NCI-H446 (cell line): ENCODE measurements at regions not wholly inside any gene's neighbourhood (a gene's known extent, or its start where the extent isn't known, plus 50 kb on each side); places are given as distances from the start of the nearest gene placed in this dataset.
A peak's percentile ranks its signal among the peaks of the same experiment; 100 is the strongest.
"Not testable (repeated sequence)": the region's sequence is repeated elsewhere in the genome, so short reads cannot be mapped to it uniquely, and the experiment has no call there.

Experiments
- DNase-seq, 2 experiments: peaks; one replicate each; lab custom pipeline; 2025; lab: John Stamatoyannopoulos, UW

- peak; percentile 73 to 95 for DNase-seq
These were observed 59.2 kb upstream of the ADGRB3 start for GRCh38 chr6:68575765-68576439.

DNA sequence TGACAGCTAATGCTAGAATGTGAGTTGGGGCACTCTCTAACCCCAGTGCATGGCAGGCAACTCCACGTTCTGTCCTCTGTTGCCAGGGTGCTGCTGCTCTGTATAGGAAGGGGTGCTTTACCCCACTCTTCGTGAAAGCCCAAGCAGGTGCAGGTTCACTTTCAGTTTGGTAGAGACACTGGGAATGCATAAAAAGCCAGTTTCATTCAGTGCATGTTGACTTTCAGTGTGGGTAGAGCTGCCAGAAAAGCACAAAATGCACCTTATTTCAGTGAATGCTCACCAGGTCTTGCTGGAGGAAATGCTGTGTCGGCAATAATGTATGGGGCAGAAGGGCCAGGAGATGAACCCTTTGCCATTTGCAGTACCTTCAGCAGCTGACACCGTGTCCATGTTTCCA is 62.1 kb upstream of the ADGRB3 start:
- no peak for DNase-seq

DNA sequence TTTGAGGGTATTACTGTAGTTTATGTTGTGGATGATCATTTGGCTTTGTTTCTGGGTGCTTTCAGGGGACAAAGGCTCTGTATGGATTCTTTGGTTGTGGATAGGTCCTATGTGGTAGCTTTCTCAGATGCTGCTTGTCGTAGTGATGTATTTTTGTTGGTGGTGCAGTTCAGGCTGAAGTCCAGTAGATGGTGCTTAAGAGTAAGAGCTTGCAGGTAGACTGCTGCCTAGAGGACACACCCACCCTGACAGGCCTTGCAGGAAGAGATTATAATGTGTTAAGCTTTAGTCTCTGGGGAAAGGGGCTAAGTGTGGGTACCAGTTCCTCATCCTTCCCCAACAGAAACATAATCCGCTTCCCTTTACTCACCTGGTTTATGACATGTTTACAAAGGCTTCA is 62.6 kb upstream of the ADGRB3 start:
- peak in 1 of 2 experiments; percentile 8 for DNase-seq

DNA sequence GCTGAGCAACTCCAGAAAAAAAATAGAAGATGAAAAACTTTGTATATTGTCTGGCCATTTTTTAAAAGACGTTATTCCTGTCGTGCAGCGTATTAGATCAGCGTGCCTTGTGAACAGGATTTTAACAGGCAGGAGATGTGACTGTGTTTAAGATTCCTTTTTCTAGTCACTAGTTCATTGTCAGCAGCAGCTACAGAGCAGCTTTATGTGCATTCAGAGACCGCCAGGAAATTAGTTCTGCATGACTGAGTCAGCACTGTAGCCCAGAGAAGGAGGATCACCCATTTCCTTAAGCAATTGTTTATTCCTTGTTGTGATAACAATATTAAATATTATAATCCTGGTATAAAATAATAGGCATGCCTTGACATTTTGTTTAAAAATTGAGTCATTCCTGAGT is 75.4 kb upstream of the ADGRB3 start:
- DNase-seq: peak; percentile 71 to 88

DNA sequence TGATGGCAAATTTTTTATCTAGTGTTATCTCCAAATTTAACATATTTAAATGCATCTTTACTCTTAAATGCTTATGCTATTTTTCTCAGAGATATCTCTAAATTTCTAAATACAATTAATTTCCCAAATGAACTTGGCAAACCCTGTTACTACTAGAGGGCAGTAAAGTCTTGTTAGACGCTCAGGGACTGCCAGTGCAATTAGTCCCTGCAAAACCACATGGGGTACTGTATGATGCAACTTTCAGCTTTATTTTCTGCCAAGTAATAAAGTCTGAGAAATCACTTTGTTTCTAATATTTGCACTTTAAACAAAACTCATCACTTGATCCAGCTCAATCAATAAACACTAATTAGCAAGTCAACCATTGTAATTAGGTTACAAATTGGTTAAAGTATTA is 76.0 kb upstream of the ADGRB3 start:
- DNase-seq: peak; percentile 43 to 74

DNA sequence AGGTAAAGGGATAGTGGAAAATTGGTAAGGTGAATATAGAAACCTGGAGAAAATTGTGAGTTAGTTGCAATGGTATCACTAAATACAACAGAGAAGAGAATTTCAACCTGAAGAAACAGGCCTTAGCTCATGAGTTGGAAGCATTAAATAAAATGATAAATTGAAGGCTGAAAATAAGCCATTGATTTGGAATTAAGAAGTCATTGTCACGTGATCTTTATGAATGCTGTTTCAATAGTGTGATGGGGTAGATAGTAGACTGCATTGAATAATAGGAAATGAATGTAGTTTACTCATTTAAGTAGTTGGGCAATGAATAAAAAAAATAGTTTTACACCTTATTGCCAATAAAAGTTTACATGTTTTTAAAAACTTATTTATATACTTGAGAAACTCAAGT is 88.5 kb upstream of the ADGRB3 start:
- DNase-seq: no peak

DNA sequence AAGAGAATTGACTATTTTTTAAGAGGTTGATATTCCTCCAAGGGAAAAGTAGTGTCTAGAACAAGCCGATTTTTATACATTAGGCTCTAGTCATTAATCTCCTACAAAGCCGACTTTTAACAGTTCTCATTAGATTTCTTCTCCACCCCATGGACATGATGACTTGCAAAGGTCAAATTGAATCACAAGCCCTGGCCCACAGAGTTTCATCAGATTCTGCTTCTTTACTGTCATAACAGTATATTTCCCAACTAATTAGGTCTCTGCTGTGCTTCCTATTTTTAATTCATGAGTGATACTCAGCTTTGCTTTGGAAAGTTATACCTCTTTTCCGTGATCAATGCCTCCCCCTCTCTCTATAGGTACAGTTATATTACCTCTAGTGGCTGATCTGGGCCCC is 90.6 kb upstream of the ADGRB3 start:
- DNase-seq: no peak

DNA sequence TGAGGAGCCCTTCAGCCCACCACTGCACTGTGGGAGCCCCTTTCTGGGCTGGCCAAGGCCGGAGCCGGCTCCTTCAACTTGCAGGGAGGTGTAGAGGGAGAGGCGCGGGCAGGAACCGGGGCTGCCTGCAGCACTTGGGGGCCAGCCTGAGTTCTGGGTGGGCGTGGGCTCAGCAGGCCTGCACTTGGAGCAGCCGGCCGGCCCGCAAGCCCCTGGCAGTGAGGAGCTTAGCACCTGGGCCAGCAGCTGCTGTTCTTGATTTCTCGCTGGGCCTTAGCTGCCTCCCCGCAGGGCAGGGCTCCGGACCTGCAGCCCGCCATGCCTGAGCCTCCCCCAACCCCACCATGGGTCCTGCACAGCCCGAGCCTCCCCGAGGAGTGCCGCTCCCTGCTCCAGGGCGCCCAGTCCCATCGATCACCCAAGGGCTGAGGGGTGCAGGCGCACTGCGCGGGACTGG is 101.7 kb upstream of the ADGRB3 start:
- no peak for DNase-seq

- DNase-seq: no peak
These were observed 107.4 kb upstream of the ADGRB3 start for GRCh38 chr6:68527691-68528090.

GRCh38 chr6:68506911-68507310 is 128.2 kb upstream of the ADGRB3 start:
- DNase-seq: no peak

GRCh38 chr6:68502946-68503345 is 132.1 kb upstream of the ADGRB3 start:
- DNase-seq: no peak

- no peak for DNase-seq
These were observed 137.2 kb upstream of the ADGRB3 start for GRCh38 chr6:68497927-68498326.

- DNase-seq: not testable (repeated sequence)
These were observed 140.2 kb upstream of the ADGRB3 start for GRCh38 chr6:68494880-68495279.

DNA sequence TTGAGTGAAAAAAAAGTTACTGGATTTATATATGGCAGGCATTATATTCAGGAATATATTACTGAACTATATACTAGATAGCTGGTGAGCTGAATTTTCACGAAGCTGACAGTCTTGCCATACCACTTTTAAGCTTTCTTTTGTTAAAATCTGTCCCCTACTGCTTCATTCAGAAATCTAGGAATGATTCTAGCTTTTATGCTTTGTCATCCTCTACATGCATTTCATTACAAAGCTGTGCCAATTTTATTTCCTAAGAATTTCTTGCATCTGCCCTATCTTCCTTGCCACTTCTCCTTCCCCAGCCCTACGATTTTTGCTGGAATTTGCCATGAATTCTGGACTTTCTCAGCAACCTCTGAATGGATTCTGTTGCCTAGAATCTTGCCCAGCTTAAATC is 158.5 kb upstream of the ADGRB3 start:
- DNase-seq: no peak

GRCh38 chr6:68473433-68474210 is 161.5 kb upstream of the ADGRB3 start:
- DNase-seq: peak in 1 of 2 experiments; percentile 74

DNA sequence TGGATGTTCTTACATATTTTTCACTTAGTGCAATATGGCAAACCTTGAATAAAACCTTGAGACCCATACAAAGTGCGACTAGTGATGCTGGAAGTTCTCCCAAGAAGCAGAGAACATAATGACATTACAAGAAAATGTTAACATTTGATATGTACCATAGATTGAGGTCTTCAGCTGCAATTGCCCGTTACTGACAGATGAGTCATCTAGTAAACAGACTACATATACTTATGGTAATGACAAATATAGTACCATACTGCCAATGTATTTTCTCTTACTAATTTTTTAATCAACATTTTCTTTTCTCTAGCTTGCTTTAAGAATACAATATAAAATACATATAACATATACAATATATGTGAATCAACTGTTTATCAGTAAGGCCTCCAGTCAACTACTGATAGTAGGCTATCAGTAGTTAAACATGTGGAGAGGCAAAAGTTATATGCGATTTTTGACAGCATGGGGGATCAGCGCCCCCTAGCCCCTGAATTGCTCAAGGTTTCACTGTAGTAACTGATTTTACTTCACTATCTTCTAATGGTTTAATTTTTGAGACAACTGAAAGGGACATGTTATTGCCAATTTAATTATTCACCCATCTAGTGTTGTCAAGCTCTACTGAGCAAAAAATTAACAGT is 166.7 kb upstream of the ADGRB3 start:
- no peak for DNase-seq

DNA sequence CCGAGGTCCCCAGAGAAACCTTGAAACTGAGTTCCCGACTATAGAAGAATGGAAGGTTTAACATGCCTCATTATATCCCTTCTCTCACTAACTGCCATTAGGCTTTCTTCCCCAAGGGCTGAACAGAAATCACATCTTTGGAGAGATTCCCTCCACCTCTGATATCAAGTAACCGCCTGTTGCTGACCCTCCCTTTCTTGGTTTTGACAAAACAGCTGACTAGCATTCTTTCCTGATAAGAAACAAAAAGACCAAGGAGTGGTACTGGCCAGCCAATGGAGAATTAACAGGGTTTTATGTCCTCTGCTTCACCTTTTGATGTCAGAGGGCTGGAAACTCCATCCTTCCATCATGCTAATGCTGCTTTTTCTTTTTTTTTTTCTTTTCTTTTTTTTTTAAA is 176.6 kb upstream of the ADGRB3 start:
- no peak for DNase-seq

GRCh38 chr6:68447112-68447511 is 188.0 kb upstream of the ADGRB3 start:
- DNase-seq: no peak

DNA sequence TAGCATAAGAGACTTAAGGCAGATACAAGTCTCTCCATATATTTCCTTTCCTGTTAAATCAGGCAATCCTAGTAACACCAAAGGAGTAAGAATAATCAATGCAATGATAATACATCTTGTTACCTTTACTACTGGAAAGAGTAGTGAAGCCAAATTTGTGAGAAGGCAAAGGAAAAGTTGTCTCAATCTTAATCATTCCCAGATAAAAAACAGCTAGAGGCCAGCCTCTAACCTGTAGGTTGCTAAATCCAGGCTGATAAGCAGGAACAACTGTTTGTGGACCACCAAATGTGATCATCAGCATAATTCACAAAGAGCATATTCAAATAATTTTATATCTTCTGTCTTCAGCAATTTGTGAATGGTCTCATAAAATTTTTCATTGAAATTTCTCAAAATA is 189.2 kb upstream of the ADGRB3 start:
- no peak for DNase-seq

GRCh38 chr6:68443704-68444103 is 191.4 kb upstream of the ADGRB3 start:
- no peak for DNase-seq

DNA sequence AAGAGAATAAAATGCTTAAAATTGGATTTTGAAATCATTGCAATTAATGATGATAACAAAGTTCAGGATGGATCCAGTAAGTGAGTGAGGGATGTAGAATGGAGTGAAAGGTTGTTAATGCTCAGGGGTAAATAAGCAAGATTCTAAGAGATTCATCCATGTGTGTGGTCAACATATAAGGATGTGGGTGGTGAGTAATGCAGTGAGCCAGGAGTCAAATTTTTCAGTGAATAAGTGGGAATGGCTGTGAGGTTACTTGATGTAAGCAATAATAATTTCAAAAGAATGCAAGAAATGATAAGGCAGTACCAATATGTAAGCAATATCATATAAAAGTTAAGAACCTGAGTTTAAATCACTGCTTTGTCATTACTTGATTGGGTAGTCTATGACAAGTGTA is 207.5 kb upstream of the ADGRB3 start:
- DNase-seq: no peak

DNA sequence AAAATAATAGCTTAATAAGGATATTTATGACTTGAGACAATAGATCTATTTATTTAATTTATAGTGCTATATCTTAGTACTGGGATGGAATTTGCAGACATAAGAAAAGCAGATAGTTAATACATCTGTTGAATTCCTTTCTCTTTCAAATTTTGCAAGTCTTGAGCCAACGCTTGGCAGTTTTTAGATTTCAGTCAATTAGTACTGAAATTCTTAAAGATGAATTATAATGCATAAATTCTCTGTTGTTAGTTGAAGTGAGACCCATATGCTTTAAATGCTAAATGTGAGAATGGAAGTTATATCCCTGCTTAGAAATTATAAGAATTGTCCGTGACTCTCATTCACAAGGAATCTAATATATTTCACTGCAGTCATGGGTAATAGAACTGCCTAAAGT is 225.1 kb upstream of the ADGRB3 start:
- no peak for DNase-seq

DNA sequence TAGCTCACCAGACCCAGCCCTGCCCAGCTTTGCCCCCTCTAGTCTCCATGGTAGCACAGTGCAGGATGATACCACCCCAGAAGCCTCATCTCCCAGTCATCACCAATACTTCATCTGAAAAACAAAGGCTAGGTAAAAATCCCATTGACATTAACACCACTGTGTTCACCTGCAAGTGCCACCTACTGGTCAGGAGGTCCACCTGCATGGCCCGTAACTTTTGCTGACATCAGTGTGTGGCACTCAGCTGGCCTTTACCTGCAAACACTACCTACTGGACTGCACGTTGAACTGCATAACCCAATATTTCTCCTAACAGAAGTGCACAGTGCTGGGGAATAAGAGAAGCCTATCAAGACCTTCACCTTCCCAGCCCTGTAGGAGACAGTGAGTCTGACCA is 234.7 kb upstream of the ADGRB3 start:
- no peak for DNase-seq
